ENCODE measurements at regions not wholly inside any gene's neighbourhood (a gene's known extent, or its start where the extent isn't known, plus 50 kb on each side); places are given as distances from the start of the nearest gene placed in this dataset.

- TF ChIP-seq JUND (IDR thresholded peaks at IDR 0.05; ENCODE audit: low read depth, low read length) (no peak), RFX5 (IDR thresholded peaks at IDR 0.05; ENCODE audit: low read depth, low read length) (no peak)
- TF ChIP-seq, protein P1, sequence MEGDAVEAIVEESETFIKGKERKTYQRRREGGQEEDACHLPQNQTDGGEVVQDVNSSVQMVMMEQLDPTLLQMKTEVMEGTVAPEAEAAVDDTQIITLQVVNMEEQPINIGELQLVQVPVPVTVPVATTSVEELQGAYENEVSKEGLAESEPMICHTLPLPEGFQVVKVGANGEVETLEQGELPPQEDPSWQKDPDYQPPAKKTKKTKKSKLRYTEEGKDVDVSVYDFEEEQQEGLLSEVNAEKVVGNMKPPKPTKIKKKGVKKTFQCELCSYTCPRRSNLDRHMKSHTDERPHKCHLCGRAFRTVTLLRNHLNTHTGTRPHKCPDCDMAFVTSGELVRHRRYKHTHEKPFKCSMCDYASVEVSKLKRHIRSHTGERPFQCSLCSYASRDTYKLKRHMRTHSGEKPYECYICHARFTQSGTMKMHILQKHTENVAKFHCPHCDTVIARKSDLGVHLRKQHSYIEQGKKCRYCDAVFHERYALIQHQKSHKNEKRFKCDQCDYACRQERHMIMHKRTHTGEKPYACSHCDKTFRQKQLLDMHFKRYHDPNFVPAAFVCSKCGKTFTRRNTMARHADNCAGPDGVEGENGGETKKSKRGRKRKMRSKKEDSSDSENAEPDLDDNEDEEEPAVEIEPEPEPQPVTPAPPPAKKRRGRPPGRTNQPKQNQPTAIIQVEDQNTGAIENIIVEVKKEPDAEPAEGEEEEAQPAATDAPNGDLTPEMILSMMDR (IDR thresholded peaks at IDR 0.05 in 2 of 3, conservative IDR thresholded peaks at IDR 0.05 in 1 of 3; ENCODE audit: control insufficient read depth in 2 of 3, extremely low read depth in 1 of 3, insufficient read depth in 1 of 3, low read depth in 3 of 3, low read length in 3 of 3) = no peak
Observed at GRCh38 chr10:23692736-23693135, 253.9 kb downstream of the OTUD1 start.

All from GM12878 (cell line).